GM23338 (cell line): ENCODE measurements at regions not wholly inside any gene's neighbourhood (a gene's known extent, or its start where the extent isn't known, plus 50 kb on each side); places are given as distances from the start of the nearest gene placed in this dataset.

Source experiments
- ATAC-seq: fragments of 200-7000 bp; cut with Tn5 transposase; 3 replicates; pipeline ENCODE4 v1.9.1; 2020
- DNase-seq: peaks from one replicate; pipeline ENCODE4 v3.0.0-alpha.2; 2015; ENCODE audit warnings: low spot score
- H2AFZ ChIP-seq: fragments of 200-600 bp; sonication (generic); 2 replicates; pipeline ENCODE4 v1.8.0; 2016; ENCODE audit warnings: antibody characterized with exemption, mild to moderate bottlenecking, moderate library complexity
- H3F3A ChIP-seq: fragments of 200-600 bp; sonication (generic); replicated peaks from 2 replicates; pipeline ENCODE4 v1.8.0; 2017; ENCODE audit warnings: antibody characterized with exemption, mixed run types, low read depth
- H3K27ac ChIP-seq: fragments of 200-600 bp; sonication (generic); 2 replicates; pipeline ENCODE4 v1.6.1; 2016; ENCODE audit warnings: low read depth
- H3K27me3 ChIP-seq: fragments of 200-600 bp; sonication (generic); 2 replicates; pipeline ENCODE4 v1.8.0; 2016; ENCODE audit warnings: mild to moderate bottlenecking, mixed run types, moderate library complexity; ENCODE audit not compliant: insufficient read depth
- H3K36me3 ChIP-seq: fragments of 200-600 bp; sonication (generic); 2 replicates; pipeline ENCODE4 v1.8.0; 2016; ENCODE audit warnings: mild to moderate bottlenecking; ENCODE audit not compliant: insufficient read depth
- H3K4me1 ChIP-seq: fragments of 200-600 bp; sonication (generic); 2 replicates; pipeline ENCODE4 v1.8.0; 2016; ENCODE audit warnings: mild to moderate bottlenecking, moderate library complexity; ENCODE audit not compliant: insufficient read depth
- H3K4me2 ChIP-seq: fragments of 200-600 bp; sonication (generic); 2 replicates; pipeline ENCODE4 v1.7.1; 2017; ENCODE audit warnings: mixed run types
- H3K4me3 ChIP-seq: fragments of 200-600 bp; sonication (generic); 2 replicates; pipeline ENCODE4 v1.6.1; 2016; ENCODE audit warnings: mixed run types
- H3K79me2 ChIP-seq: fragments of 200-600 bp; sonication (generic); replicated peaks from 2 replicates; pipeline ENCODE4 v1.8.0; 2017; ENCODE audit warnings: mild to moderate bottlenecking; ENCODE audit not compliant: insufficient read depth
- H3K9me2 ChIP-seq: fragments of 200-600 bp; sonication (generic); 2 replicates; pipeline ENCODE4 v1.8.0; 2017; ENCODE audit not compliant: insufficient read depth
- H4K20me1 ChIP-seq: fragments of 200-600 bp; sonication (generic); replicated peaks from 2 replicates; pipeline ENCODE4 v1.8.0; 2017; ENCODE audit warnings: mild to moderate bottlenecking; ENCODE audit not compliant: insufficient read depth
- H3K27ac Mint-ChIP-seq: 2 replicates; pipeline ENCODE4 v1.8.0; 2020; ENCODE audit warnings: inconsistent platforms, mild to moderate bottlenecking, moderate library complexity, mixed read lengths
- H3K27me3 Mint-ChIP-seq: 3 replicates; pipeline ENCODE4 v1.8.0; 2022; ENCODE audit warnings: low read depth, mild to moderate bottlenecking, moderate library complexity, mixed read lengths, inconsistent platforms; ENCODE audit not compliant: insufficient read depth, poor library complexity
- H3K36me3 Mint-ChIP-seq: 3 replicates; pipeline ENCODE4 v1.8.0; 2021; ENCODE audit warnings: low read depth, mild to moderate bottlenecking, inconsistent platforms, moderate library complexity, mixed read lengths
- H3K4me1 Mint-ChIP-seq: 3 replicates; pipeline ENCODE4 v1.8.0; 2020; ENCODE audit warnings: mild to moderate bottlenecking, inconsistent platforms, mixed read lengths
- H3K4me3 Mint-ChIP-seq: 3 replicates; pipeline ENCODE4 v1.8.0; 2021; ENCODE audit warnings: moderate library complexity, mild to moderate bottlenecking, inconsistent platforms, mixed read lengths
- H3K9me3 Mint-ChIP-seq: 3 replicates; pipeline ENCODE4 v1.8.0; 2020; ENCODE audit warnings: moderate library complexity, mild to moderate bottlenecking, inconsistent platforms, mixed read lengths
- CREB1 ChIP-seq: fragments of 250-450 bp; sonication (Bioruptor Pico); IDR thresholded peaks from 2 replicates; pipeline ENCODE4 v1.5.0; 2020; ENCODE audit warnings: low read depth, mild to moderate bottlenecking, moderate library complexity
- EZH2 ChIP-seq: fragments of 200-600 bp; sonication (generic); IDR thresholded peaks from one replicate; pipeline ENCODE4 v1.8.0; 2017; ENCODE audit warnings: antibody characterized with exemption, mild to moderate bottlenecking, low read depth; ENCODE audit not compliant: unreplicated experiment
- EZH2phosphoT487 ChIP-seq: fragments of 200-600 bp; sonication (generic); IDR thresholded peaks from one replicate; pipeline ENCODE4 v1.8.1; 2018; ENCODE audit warnings: antibody characterized with exemption; ENCODE audit not compliant: unreplicated experiment
- JUNB ChIP-seq: IDR thresholded peaks from one replicate; pipeline ENCODE4 v1.6.1; 2016; ENCODE audit warnings: antibody characterized with exemption; ENCODE audit not compliant: unreplicated experiment
- STAT1 ChIP-seq: IDR thresholded peaks from one replicate; pipeline ENCODE4 v1.6.1; 2016; ENCODE audit warnings: antibody characterized with exemption; ENCODE audit not compliant: unreplicated experiment
- ZNF331 ChIP-seq: fragments of 250-450 bp; sonication (Bioruptor Pico); IDR thresholded peaks from 2 replicates; pipeline ENCODE4 v1.5.0; 2020; ENCODE audit warnings: low read depth, mild to moderate bottlenecking, moderate library complexity
- ZNF462 ChIP-seq: fragments of 250-450 bp; sonication (Bioruptor Pico); IDR thresholded peaks from 2 replicates; pipeline ENCODE4 v1.5.0; 2020; ENCODE audit warnings: mild to moderate bottlenecking, moderate library complexity
- TF ChIP-seq, protein P1 (sequence below): IDR thresholded peaks from one replicate; pipeline ENCODE4 v1.6.1; 2018; ENCODE audit warnings: antibody characterized with exemption; ENCODE audit not compliant: unreplicated experiment

GRCh38 chr6:92848459-92848858 is 570.9 kb downstream of the EPHA7 start:
- peaks cover 99% of the 10 kb centered on the region for H3K27me3 ChIP-seq
- H3K4me3 ChIP-seq: peak overlapping the region; percentile 26; the same call in 1 of the 2 replicates
- Mint-ChIP-seq H3K4me3 (no peak overlapping the region), H3K27me3 (peaks cover 63% of the 10 kb centered on the region), H3K36me3 (no peaks in the 10 kb centered on the region), H3K27ac (no peak overlapping the region), H3K9me3 (peaks cover 2% of the 10 kb centered on the region; the same call in 1 of the 3 replicates), H3K4me1 (peaks cover 55% of the 10 kb centered on the region)
- H2AFZ ChIP-seq: no peak overlapping the region
- no peaks in the 10 kb centered on the region for H3K9me2 ChIP-seq
- peak; percentile 14 for DNase-seq
- 0 out of 2 replicates have a peak, but pooled peaks cover 4% of the 10 kb centered on the region for H4K20me1 ChIP-seq
- peak; percentile 62 for ATAC-seq
- no peaks in the 10 kb centered on the region for H3K79me2 ChIP-seq
- H3F3A ChIP-seq: 0 out of 2 replicates have a peak, but pooled peaks cover 3% of the 10 kb centered on the region
- no peaks in the 10 kb centered on the region for H3K36me3 ChIP-seq
- no peak for TF ChIP-seq STAT1
- no peak for TF ChIP-seq JUNB
- TF ChIP-seq EZH2phosphoT487: no peak
- TF ChIP-seq, protein P1, sequence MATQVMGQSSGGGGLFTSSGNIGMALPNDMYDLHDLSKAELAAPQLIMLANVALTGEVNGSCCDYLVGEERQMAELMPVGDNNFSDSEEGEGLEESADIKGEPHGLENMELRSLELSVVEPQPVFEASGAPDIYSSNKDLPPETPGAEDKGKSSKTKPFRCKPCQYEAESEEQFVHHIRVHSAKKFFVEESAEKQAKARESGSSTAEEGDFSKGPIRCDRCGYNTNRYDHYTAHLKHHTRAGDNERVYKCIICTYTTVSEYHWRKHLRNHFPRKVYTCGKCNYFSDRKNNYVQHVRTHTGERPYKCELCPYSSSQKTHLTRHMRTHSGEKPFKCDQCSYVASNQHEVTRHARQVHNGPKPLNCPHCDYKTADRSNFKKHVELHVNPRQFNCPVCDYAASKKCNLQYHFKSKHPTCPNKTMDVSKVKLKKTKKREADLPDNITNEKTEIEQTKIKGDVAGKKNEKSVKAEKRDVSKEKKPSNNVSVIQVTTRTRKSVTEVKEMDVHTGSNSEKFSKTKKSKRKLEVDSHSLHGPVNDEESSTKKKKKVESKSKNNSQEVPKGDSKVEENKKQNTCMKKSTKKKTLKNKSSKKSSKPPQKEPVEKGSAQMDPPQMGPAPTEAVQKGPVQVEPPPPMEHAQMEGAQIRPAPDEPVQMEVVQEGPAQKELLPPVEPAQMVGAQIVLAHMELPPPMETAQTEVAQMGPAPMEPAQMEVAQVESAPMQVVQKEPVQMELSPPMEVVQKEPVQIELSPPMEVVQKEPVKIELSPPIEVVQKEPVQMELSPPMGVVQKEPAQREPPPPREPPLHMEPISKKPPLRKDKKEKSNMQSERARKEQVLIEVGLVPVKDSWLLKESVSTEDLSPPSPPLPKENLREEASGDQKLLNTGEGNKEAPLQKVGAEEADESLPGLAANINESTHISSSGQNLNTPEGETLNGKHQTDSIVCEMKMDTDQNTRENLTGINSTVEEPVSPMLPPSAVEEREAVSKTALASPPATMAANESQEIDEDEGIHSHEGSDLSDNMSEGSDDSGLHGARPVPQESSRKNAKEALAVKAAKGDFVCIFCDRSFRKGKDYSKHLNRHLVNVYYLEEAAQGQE: no peak
- peak overlapping the region; percentile 59 for H3K4me2 ChIP-seq
- peaks cover 34% of the 10 kb centered on the region for H3K4me1 ChIP-seq
- no peak overlapping the region for H3K27ac ChIP-seq

DNA sequence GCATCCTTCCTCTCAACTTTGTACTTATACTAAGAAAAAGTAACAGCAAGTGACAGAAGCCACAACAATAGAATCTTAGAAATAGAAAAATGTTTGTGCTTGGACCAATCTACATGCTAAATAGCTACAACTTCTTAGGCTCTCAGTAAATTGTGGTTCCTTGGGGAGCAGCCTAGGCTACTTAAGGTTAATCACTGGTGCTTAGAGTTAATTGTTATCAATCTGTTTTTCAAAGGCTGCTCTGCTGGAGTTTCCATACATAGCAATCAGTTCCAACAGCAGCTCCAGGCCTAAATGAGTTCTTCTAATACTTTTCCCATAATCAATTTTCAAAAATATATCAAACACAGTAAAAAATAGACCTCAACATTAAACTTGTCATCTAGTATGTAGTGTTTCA is 571.4 kb downstream of the EPHA7 start:
- Histone ChIP-seq H3K4me3 (peak overlapping the region; percentile 35), H3K4me1 (peaks cover 34% of the 10 kb centered on the region), H3K79me2 (no peaks in the 10 kb centered on the region), H3K36me3 (no peaks in the 10 kb centered on the region), H4K20me1 (0 out of 2 replicates have a peak, but pooled peaks cover 4% of the 10 kb centered on the region), H3K4me2 (peak overlapping the region; percentile 59), H3K27ac (no peak overlapping the region), H3K9me2 (no peaks in the 10 kb centered on the region), H3K27me3 (peaks cover 99% of the 10 kb centered on the region), H3F3A (0 out of 2 replicates have a peak, but pooled peaks cover 3% of the 10 kb centered on the region), H2AFZ (no peak overlapping the region)
- Mint-ChIP-seq H3K4me1 (peaks cover 55% of the 10 kb centered on the region), H3K27ac (no peak overlapping the region), H3K36me3 (no peaks in the 10 kb centered on the region), H3K4me3 (no peak overlapping the region), H3K9me3 (peaks cover 2% of the 10 kb centered on the region; the same call in 1 of the 3 replicates), H3K27me3 (peaks cover 63% of the 10 kb centered on the region)
- DNase-seq (peak; percentile 60), ATAC-seq (peak; percentile 82)
- no peak for TF ChIP-seq ZNF331 (CRISPR knock-in tag)
- TF ChIP-seq EZH2phosphoT487: no peak
- no peak for TF ChIP-seq JUNB
- no peak for TF ChIP-seq EZH2
- TF ChIP-seq, protein P1: no peak
- TF ChIP-seq ZNF462 (CRISPR knock-in tag): no peak
- TF ChIP-seq CREB1 (CRISPR knock-in tag): no peak
